H4 (cell line): ENCODE measurements at regions not wholly inside any gene's neighbourhood (a gene's known extent, or its start where the extent isn't known, plus 50 kb on each side); places are given as distances from the start of the nearest gene placed in this dataset.
"Not testable (repeated sequence)": the region's sequence is repeated elsewhere in the genome, so short reads cannot be mapped to it uniquely, and the experiment has no call there.

Source experiments
- DNase-seq: peaks from one replicate; pipeline ENCODE4 v3.0.0-alpha.2; 2015; ENCODE audit warnings: low spot score

GRCh38 chr3:66629150-66629981 is 128.5 kb upstream of the LRIG1 start:
- no peak for DNase-seq

GRCh38 chr3:66629982-66630368 is 129.2 kb upstream of the LRIG1 start:
- no peak for DNase-seq

DNA sequence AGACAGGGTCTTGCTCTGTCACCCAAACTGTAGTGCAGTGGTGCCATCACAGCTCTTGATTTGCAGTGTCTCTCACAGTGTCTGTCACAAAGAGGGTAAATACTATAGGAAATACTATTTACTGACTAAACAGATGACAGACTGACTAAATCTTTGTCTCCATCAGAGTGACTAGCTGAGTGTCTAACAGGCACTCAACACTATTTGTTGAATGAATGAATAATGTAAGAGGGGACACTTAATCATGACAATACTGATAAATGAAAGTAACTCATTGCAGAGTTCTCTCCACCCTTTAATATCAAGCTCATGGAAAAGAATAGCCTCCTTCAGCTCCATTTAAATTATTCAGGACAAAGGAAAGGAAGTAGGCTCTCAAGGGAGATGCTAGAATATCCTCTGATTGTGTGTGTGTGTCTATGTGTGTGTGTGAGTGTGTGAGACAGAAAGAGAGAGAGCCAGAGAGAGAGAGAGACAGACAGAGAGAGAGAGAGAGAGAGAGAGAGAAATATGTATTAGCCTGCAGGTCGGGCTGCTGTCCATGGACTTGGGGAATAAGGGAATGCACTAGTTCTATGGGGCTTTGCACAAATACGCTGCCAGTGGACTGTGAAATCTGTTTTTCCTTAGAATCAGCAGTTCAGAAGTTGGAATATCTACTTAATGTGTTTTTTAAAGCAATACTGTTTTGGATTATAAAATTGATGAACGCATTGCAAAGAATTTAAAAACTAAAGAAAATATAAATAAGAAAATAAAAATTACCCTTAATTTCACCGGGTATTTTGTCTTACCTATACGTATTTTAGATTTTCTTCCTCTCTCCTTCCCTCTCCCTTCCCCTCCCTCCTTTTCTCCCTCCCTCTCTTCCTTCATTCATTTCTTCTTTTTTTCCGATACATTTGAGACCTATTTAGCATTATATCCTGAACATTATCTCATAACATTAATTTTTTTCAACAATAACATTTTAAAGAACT is 132.9 kb upstream of the LRIG1 start:
- DNase-seq: no peak

- no peak for DNase-seq
Observed at GRCh38 chr3:66638717-66639116, 137.9 kb upstream of the LRIG1 start.

DNA sequence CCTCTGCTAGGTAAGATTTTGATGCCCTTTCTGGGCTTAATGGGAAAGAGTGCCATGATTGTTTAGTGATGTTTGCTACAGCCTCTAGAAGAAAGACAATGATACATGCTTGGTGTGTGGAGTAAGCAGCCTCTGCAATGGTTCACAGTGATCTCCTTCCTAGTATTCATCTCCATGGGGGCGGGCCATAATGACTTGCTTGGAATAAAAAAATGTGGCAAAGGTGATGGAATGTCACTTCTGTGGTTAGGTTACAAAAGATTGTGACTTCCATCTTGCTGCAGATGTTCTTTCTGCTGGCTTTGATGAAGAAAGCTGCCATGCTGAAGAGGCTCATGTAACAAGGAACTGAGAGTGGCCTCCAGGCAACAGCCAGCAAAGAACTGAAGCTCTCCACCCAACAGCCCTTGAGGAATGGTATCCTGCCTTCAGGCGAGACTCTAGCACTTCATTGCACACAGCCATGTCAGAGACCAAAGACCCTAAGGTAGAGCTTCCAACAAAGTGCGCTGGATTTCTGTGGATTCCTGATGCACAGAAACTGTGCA is 139.1 kb upstream of the LRIG1 start:
- DNase-seq: no peak

DNA sequence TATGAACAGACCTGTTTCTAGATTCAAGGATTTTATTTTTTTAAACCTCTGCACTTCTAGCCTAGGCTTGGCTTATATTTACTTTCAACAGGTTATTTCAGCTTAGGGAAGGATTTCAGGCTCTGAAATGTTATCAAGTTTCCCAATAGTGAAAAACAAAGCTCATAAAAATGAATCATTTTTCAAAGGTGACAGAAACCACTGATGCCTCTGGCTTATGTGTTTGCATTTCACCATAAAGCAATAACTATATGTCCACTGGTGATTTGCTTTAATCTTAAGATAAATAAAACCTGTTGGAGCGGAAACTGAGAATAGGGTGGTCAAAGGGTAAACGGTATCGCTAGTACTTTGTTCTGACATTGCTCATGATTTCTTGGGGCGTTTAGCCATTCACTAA is 141.2 kb upstream of the LRIG1 start:
- no peak for DNase-seq

DNA sequence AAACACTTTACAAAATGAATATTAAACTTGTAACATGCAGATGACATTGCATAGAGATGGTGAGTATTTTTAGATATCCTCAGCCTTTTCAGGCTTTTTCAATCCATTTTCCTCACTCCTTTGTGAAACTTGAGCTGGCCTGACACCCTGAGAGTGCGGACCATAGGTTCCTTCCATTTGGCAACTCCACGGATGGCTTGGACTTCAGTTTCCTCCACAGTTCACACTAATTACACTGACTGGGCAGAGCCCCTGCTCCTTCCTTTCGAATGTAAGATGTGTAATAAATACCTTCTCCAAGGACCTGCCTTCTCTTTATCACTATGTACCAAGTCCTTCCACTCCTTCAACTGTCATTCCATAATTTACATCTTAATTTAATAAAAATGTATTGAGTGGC is 141.7 kb upstream of the LRIG1 start:
- DNase-seq: no peak

GRCh38 chr3:66644549-66644948 is 143.7 kb upstream of the LRIG1 start:
- no peak for DNase-seq

- DNase-seq: no peak
Observed at GRCh38 chr3:66648975-66649374, 148.2 kb upstream of the LRIG1 start.

DNA sequence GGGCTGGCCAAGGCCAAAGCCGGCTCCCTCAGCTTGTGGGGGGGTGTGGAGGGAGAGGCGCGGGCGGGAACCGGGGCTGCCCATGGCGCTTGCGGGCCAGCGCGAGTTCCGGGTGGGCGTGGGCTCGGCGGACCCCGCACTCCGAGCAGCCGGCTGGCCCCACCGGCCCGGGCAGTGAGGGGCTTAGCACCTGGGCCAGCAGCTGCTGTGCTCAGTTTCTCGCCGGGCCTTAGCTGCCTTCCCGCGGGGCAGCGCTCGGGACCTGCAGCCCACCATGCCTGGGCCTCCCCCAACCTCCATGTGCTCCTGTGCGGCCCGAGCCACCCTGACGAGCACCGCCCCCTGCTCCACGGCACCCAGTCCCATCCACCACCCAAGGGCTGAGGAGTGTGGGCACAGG is 150.7 kb upstream of the LRIG1 start:
- not testable (repeated sequence) for DNase-seq

DNA sequence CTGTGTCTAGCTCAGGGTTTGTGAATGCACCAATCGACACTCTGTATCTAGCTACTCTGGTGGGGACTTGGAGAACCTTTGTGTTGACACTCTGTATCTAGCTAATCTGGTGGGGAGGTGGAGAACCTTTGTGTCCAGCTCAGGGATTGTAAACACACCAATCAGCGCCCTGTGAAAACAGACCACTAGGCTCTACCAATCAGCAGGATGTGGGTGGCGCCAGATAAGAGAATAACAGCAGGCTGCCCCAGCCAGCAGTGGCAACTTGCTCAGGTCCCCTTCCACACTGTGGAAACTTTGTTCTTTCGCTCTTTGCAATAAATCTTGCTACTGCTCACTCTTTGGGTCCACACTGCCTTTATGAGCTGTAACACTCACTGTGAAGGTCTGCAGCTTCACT is 151.3 kb upstream of the LRIG1 start:
- DNase-seq: not testable (repeated sequence)

DNA sequence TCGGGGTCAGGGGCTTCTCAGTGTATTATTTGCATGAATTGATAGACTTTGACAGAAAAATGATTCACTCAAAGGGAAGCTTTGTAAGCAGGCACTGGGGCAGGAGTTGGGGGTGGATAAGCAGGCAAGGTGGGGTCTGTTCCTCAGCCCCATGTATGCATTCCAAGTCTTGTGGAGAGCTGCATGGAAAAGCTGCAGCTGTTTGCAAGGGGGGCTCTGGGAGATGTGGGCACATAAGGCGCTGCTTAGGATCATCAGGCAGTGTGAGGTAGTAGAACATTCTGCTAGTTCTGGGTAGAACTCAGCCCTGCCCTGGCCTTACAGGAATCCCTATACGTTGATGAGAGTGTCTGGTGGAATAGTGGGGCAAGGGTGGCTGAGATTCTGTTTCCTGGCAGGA is 154.2 kb upstream of the LRIG1 start:
- DNase-seq: no peak

- DNase-seq: no peak
Observed at GRCh38 chr3:66655671-66656070, 154.8 kb upstream of the LRIG1 start.

GRCh38 chr3:66656609-66657008 is 155.8 kb upstream of the LRIG1 start:
- no peak for DNase-seq

DNA sequence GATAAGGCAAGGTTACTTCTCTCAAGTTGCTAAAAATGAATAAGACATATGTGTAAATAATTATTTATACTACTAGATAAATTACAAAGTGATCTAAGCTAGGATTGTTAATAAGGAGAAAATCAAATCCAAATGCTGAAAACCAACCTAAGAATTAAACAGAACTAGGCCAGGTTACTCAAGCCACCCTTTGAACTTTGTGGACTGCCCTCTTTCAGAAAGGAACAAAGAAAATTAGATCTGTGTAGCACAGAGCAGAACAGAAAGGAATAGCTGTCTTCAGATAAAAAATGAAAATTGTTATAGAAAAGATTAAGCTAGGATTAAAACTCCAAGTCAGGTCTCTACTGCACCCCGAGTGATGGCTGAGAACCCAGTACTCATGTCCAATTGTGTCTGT is 158.2 kb upstream of the LRIG1 start:
- DNase-seq: no peak

DNA sequence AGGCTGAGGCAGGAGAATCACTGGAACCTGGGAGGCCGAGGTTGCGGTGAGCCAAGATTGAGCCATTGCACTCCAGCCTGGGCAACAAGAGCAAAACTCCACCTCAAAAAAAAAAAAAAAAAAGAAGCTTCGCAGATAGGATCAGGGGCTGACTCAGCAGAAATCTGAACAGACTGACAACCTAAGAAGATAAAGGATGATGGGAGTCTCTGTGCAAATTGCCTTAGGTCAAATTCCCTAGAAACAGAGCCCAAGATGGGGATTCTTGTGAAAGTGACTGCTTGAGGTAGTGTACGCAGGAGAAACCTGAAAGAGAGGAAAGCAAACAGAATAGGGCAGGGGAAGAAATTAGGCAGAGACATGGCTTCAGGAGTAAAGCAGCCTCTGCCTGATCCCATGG is 160.8 kb upstream of the LRIG1 start:
- DNase-seq: no peak

- DNase-seq: no peak
Observed at GRCh38 chr3:66662894-66663293, 162.1 kb upstream of the LRIG1 start.

DNA sequence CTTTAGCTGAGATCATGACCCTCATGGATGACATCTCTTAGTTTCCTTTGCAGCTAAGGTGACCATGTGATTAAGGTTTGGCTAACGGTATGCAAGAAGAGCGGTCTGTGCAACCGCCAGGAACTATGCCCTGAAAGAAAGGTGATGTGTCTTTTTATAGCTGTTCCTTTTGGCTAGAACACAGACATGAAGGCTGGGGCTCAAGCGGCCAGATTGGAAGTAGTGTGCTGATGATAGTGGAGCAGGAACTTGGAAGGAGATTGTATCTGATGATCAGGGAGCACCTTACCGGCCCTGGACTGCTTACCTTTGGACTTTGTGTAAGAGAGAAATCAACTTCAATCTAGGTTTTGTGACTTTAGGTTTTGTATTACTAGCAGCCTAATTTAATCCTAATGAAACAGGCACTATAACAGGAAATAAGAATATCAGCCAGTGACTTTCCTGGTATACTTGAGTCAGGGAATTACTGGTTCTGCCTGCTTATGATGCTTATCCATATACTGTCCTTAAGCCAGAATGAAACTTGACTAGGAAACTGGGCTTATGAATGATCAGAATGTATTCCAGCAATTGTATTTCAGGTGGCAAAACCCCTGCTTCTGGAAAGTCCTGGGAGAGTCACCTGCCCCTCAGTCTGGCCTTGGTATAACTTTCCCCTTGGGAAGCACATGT is 164.3 kb upstream of the LRIG1 start:
- no peak for DNase-seq

GRCh38 chr3:66666362-66666761 is 165.5 kb upstream of the LRIG1 start:
- no peak for DNase-seq

GRCh38 chr3:66667263-66667662 is 166.4 kb upstream of the LRIG1 start:
- DNase-seq: no peak

- no peak for DNase-seq
Observed at GRCh38 chr3:66671291-66671690, 170.5 kb upstream of the LRIG1 start.

DNA sequence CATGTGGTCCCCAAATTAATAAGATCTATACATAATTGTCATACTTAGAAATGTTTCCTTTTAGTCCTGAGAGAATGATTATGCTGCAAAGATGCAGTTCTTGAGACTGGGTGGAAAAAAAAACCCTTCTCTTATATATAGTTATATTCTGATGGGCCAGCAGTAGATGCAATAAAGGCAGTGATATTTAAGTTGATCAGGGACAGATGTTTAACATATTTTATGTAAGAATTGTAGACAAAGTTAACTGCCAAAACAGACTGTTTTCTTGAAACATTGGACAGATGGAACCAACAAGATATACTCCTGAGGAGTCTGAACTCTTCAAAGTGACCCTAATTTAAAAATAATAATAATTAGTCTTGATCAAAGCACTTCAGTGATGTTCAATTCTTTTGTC is 172.0 kb upstream of the LRIG1 start:
- no peak for DNase-seq
